GM12864 (cell line): ENCODE measurements at regions not wholly inside any gene's neighbourhood (a gene's known extent, or its start where the extent isn't known, plus 50 kb on each side); places are given as distances from the start of the nearest gene placed in this dataset.
"Not testable (repeated sequence)": the region's sequence is repeated elsewhere in the genome, so short reads cannot be mapped to it uniquely, and the experiment has no call there.

Experiments used
- DNase-seq: peaks from one replicate; pipeline ENCODE4 v3.0.0-alpha.2; 2011; ENCODE audit warnings: low read depth
- H3K4me3 ChIP-seq: 2 replicates; pipeline ENCODE4 v1.5.1; 2011; ENCODE audit warnings: mild to moderate bottlenecking, low read depth, low read length, control low read depth
- TF ChIP-seq, protein P1 (sequence below): IDR thresholded peaks from 2 replicates; pipeline ENCODE4 v1.5.1; 2011; ENCODE audit warnings: low read depth, mild to moderate bottlenecking, moderate library complexity, low read length, control low read depth, inconsistent platforms; ENCODE audit errors: missing control alignments

DNA sequence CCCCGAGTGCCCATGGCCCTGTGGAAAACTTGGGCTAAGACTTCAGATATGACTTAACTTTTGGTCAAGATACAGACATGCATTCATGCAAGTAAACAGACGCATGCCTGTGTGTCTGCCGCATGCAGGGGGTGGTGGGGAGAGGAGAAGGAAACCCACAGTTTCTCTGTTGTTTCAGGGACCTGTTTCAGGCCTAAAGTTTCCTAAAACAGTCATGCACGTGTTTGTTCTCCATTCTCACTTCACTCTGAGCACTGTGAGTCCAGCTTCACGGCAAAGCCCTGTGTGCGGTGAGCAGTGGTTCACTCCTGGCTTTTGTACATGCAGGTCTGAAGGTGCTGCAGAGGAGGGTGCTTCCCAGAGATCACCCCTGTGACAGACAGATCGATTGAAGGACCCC is 158.7 kb downstream of the FOXL1 start:
- no peak for DNase-seq
- no peak overlapping the region for H3K4me3 ChIP-seq
- TF ChIP-seq, protein P1, sequence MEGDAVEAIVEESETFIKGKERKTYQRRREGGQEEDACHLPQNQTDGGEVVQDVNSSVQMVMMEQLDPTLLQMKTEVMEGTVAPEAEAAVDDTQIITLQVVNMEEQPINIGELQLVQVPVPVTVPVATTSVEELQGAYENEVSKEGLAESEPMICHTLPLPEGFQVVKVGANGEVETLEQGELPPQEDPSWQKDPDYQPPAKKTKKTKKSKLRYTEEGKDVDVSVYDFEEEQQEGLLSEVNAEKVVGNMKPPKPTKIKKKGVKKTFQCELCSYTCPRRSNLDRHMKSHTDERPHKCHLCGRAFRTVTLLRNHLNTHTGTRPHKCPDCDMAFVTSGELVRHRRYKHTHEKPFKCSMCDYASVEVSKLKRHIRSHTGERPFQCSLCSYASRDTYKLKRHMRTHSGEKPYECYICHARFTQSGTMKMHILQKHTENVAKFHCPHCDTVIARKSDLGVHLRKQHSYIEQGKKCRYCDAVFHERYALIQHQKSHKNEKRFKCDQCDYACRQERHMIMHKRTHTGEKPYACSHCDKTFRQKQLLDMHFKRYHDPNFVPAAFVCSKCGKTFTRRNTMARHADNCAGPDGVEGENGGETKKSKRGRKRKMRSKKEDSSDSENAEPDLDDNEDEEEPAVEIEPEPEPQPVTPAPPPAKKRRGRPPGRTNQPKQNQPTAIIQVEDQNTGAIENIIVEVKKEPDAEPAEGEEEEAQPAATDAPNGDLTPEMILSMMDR = no peak

DNA sequence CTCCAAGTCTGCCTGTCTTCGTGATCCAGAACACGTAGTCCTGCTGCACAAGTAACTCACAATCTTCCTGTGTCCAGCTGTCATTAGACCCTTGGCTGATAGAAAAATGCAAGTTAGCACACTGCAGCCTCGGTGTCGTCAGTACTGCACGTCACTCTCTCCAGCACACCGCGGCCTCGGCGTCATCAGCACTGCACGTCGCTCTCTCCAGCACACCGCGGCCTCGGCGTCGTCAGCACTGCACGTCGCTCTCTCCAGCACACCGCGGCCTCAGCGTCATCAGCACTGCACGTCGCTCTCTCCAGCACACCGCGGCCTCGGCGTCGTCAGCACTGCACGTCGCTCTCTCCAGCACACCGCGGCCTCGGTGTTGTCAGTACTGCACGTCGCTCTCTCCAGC is 160.0 kb downstream of the FOXL1 start:
- DNase-seq, H3K4me3 ChIP-seq: not testable (repeated sequence)

DNA sequence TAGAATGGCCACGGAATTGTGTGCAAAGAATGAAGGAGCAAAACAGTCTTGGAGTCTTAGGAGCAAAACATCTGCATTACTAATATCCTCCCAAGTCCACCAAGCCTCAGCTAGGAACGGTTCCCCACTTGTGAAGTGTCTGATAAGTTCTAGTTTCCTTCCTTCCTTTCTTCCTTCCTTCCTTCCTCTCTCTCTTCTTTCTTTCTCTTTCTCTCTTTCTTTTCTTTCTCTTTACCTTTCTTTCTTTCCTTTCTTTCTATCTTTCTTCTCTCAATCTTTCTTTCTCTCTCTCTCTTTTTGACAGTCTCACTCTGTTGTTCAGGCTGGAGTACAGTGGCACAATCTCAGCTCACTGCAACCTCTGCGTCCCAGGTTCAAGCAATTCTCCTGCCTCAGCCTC is 160.8 kb downstream of the FOXL1 start:
- DNase-seq = no peak
- TF ChIP-seq, protein P1 = no peak
- H3K4me3 ChIP-seq = no peak overlapping the region

DNA sequence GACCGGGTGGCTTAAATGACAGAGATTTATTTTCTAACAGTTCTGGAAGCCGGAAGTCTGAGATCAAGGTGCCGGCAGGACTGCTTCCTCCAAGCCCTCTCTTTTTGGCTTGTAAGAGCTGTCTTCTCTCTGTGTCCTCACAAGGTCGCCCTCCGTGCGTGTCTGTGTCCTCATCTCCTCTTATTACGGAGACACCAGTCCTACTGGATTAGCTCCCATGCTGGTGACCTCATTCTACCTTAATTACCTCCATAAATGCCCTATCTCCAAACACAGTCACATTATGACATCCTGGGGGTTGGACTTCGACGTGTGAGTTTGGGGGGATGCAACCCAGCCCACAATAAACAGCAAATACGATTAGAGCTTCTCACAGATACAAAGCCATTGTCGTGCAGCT is 161.5 kb downstream of the FOXL1 start:
- no peak overlapping the region for H3K4me3 ChIP-seq
- TF ChIP-seq, protein P1 = no peak
- DNase-seq = no peak

DNA sequence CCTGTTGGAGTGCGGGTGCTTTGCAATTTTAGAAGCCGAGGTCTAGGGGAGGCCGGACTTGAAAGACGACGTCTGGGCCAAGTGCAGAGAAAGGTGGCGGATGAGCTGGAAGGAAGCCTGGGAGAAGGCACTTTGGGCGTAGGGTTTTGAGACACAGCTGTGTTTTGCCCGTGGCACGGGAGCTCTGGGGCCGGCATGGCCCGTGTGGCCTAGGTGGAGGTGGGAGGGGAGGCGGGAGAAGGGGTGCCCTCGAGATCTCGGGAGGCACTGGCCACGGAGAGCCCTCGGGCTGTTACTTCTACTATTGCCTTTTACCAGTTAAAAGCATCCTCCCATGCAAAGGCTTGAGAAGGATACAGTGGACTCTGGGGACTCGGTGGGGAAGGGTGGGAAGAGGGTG is 161.9 kb downstream of the FOXL1 start:
- DNase-seq = no peak
- H3K4me3 ChIP-seq = no peak overlapping the region
- TF ChIP-seq, protein P1 = no peak

DNA sequence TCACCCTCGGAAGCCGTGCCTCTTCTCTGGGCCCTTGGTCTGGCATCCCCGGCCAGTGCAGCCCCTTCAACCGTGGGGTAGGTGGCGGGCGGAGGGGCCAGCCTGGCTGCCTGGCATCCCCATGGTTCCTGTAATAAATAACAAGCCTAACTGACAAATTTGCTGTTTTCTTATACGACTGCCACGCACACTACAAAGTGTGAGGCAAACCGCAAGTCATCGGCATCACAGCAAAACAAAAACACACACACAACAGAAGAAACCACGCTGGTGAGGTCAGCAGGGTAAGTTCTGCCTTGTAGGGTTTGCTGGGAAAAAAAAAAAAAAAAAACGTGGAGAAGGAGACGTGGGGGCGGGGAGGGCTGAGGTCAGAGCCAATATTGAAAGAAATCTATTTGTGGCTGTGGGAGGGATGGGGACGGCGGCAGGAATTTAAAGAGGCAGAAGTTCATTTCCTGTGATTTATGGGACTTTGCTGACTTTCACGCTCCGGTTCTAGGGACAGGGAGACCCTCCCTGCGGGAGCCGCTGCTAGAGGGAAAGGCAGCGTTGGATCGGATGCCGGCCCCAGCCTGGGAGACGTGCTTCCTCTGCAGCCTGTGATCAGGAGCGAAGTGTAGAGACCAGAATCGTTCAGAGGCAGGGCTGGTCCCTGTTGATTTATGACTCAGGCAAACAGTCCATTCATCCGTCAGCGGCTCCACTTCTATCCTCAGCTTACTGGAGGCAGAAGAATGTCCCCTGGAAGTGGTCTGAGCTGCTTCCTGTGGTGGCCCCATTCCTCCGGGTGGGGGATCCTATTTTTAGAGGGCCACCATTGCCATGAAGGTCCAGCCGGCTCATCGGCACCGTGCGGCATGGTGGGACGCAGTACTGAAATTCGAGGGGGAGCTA is 162.8 kb downstream of the FOXL1 start:
- no peak overlapping the region for H3K4me3 ChIP-seq
- TF ChIP-seq, protein P1 = no peak
- DNase-seq = no peak

DNA sequence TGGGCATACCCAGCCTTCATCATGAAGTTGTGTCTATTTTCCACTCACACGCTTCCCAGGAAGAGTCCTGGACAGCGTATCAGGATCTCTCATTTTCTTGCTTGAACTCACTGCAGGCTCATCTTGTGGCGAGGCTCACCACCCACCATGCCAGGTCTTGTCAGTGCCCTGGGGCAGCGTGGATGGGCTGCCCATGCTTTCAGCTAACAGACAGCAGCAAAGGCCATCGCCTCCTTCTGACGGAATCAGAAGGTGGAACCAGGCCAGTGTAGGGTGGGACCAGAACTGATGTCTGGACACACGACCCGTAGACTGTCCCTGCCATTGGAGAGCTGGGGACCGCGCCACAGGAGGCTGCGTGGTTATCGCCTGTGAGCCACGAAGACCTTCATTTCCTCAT is 169.4 kb downstream of the FOXL1 start:
- no peak overlapping the region for H3K4me3 ChIP-seq
- TF ChIP-seq, protein P1 = no peak
- DNase-seq = no peak
